DOHH2 (cell line): ENCODE measurements at regions not wholly inside any gene's neighbourhood (a gene's known extent, or its start where the extent isn't known, plus 50 kb on each side); places are given as distances from the start of the nearest gene placed in this dataset.

Source experiments
- H3F3A ChIP-seq: fragments of 200-600 bp; sonication (generic), shearing (Covaris generic); 2 replicates; pipeline ENCODE4 v1.6.0; 2016; ENCODE audit warnings: antibody characterized with exemption, mild to moderate bottlenecking; ENCODE audit not compliant: control insufficient read depth, insufficient read depth
- H3K27ac ChIP-seq: fragments of 200-600 bp; sonication (generic); 2 replicates; pipeline ENCODE4 v1.5.1; 2014; ENCODE audit warnings: low read depth, mild to moderate bottlenecking, low read length, moderate library complexity
- H3K27me3 ChIP-seq: fragments of 200-600 bp; sonication (generic); 2 replicates; pipeline ENCODE4 v1.6.1; 2014; ENCODE audit warnings: mild to moderate bottlenecking, low read length, mixed read lengths; ENCODE audit not compliant: control insufficient read depth
- H3K36me3 ChIP-seq: fragments of 200-600 bp; sonication (generic); 2 replicates; pipeline ENCODE4 v1.6.1; 2014; ENCODE audit warnings: mild to moderate bottlenecking, low read length, moderate library complexity, mixed read lengths; ENCODE audit not compliant: control insufficient read depth
- H3K4me1 ChIP-seq: fragments of 200-600 bp; sonication (generic); 2 replicates; pipeline ENCODE4 v1.6.1; 2014; ENCODE audit warnings: mild to moderate bottlenecking, low read length, mixed read lengths; ENCODE audit not compliant: control insufficient read depth
- H3K4me2 ChIP-seq: fragments of 200-600 bp; sonication (generic); 2 replicates; pipeline ENCODE4 v1.6.0; 2014; ENCODE audit warnings: mild to moderate bottlenecking, low read length, moderate library complexity
- H3K4me3 ChIP-seq: fragments of 200-600 bp; sonication (generic); 2 replicates; pipeline ENCODE4 v1.5.1; 2014; ENCODE audit warnings: mild to moderate bottlenecking, low read length, mixed read lengths
- H3K79me2 ChIP-seq: fragments of 200-600 bp; sonication (generic); 2 replicates; pipeline ENCODE4 v1.6.1; 2014; ENCODE audit warnings: mild to moderate bottlenecking, low read length, mixed read lengths; ENCODE audit not compliant: control insufficient read depth
- H3K9me2 ChIP-seq: fragments of 200-600 bp; sonication (generic); replicated peaks from 2 replicates; pipeline ENCODE4 v1.6.1; 2014; ENCODE audit warnings: mild to moderate bottlenecking, low read length, mixed read lengths; ENCODE audit not compliant: control insufficient read depth
- H3K9me3 ChIP-seq: fragments of 200-600 bp; sonication (generic); 2 replicates; pipeline ENCODE4 v1.6.1; 2014; ENCODE audit warnings: antibody characterized with exemption, low read length, mixed read lengths; ENCODE audit not compliant: control insufficient read depth, insufficient read depth
- H4K20me1 ChIP-seq: fragments of 200-600 bp; sonication (generic); 2 replicates; pipeline ENCODE4 v1.6.0; 2014; ENCODE audit warnings: low read depth, mild to moderate bottlenecking, antibody characterized with exemption, low read length, moderate library complexity; ENCODE audit not compliant: control insufficient read depth, insufficient read depth
- CTCF ChIP-seq: fragments of 200-600 bp; sonication (generic); IDR thresholded peaks from one replicate; pipeline ENCODE4 v1.5.1; 2014; ENCODE audit warnings: antibody characterized with exemption, mild to moderate bottlenecking, low read depth, low read length; ENCODE audit not compliant: poor library complexity, severe bottlenecking
- EZH2phosphoT487 ChIP-seq: fragments of 200-600 bp; sonication (generic); IDR thresholded peaks from 2 replicates; pipeline ENCODE4 v1.6.1; 2017; ENCODE audit warnings: borderline replicate concordance, mild to moderate bottlenecking, antibody characterized with exemption, low read length, moderate library complexity, mixed read lengths

- TF ChIP-seq EZH2phosphoT487 (no peak), CTCF (no peak)
- H4K20me1 ChIP-seq: no peaks in the 10 kb centered on the region
- H3K4me2 ChIP-seq: no peak overlapping the region
Observed at GRCh38 chr1:189211742-189212141, 1265.9 kb downstream of the BRINP3 start.

GRCh38 chr1:189212606-189213005, 1265.1 kb downstream of the BRINP3 start:
- Histone ChIP-seq H3K4me1 (no peaks in the 10 kb centered on the region), H3K27ac (no peak overlapping the region)

More at GRCh38 chr1:189211742-189212141, 1265.9 kb downstream of the BRINP3 start:
- no peaks in the 10 kb centered on the region for H3K36me3 ChIP-seq
- no peaks in the 10 kb centered on the region for H3K9me3 ChIP-seq
- no peaks in the 10 kb centered on the region for H3K27me3 ChIP-seq
- no peaks in the 10 kb centered on the region for H3F3A ChIP-seq
- H3K4me3 ChIP-seq: no peak overlapping the region
- no peaks in the 10 kb centered on the region for H3K79me2 ChIP-seq
- no peak overlapping the region for H3K27ac ChIP-seq
- no peaks in the 10 kb centered on the region for H3K4me1 ChIP-seq
- no peaks in the 10 kb centered on the region for H3K9me2 ChIP-seq

GRCh38 chr1:189216886-189217285, 1260.8 kb downstream of the BRINP3 start:
- H4K20me1 ChIP-seq: no peaks in the 10 kb centered on the region
- no peaks in the 10 kb centered on the region for H3K4me1 ChIP-seq
- no peaks in the 10 kb centered on the region for H3K9me2 ChIP-seq
- H3K4me2 ChIP-seq: no peak overlapping the region
- H3K27ac ChIP-seq: no peak overlapping the region
- no peaks in the 10 kb centered on the region for H3K36me3 ChIP-seq
- TF ChIP-seq EZH2phosphoT487: no peak
- no peak for TF ChIP-seq CTCF
- no peak overlapping the region for H3K4me3 ChIP-seq
- H3K9me3 ChIP-seq: no peaks in the 10 kb centered on the region
- H3K27me3 ChIP-seq: no peaks in the 10 kb centered on the region
- H3K79me2 ChIP-seq: no peaks in the 10 kb centered on the region
- H3F3A ChIP-seq: no peaks in the 10 kb centered on the region

More at GRCh38 chr1:189212606-189213005, 1265.1 kb downstream of the BRINP3 start:
- H3K4me3 ChIP-seq: no peak overlapping the region
- TF ChIP-seq EZH2phosphoT487 (no peak), CTCF (no peak)
- H3K27me3 ChIP-seq: no peaks in the 10 kb centered on the region
- no peaks in the 10 kb centered on the region for H4K20me1 ChIP-seq
- no peaks in the 10 kb centered on the region for H3K9me3 ChIP-seq
- no peak overlapping the region for H3K4me2 ChIP-seq
- H3F3A ChIP-seq: no peaks in the 10 kb centered on the region
- no peaks in the 10 kb centered on the region for H3K79me2 ChIP-seq
- no peaks in the 10 kb centered on the region for H3K9me2 ChIP-seq
- no peaks in the 10 kb centered on the region for H3K36me3 ChIP-seq

- no peak overlapping the region for H3K4me2 ChIP-seq
- no peak overlapping the region for H3K27ac ChIP-seq
- TF ChIP-seq CTCF (no peak), EZH2phosphoT487 (no peak)
- H3K27me3 ChIP-seq: no peaks in the 10 kb centered on the region
- no peak overlapping the region for H3K4me3 ChIP-seq
- no peaks in the 10 kb centered on the region for H3K9me3 ChIP-seq
- H3K4me1 ChIP-seq: no peaks in the 10 kb centered on the region
- no peaks in the 10 kb centered on the region for H3K36me3 ChIP-seq
- no peaks in the 10 kb centered on the region for H3F3A ChIP-seq
- no peaks in the 10 kb centered on the region for H4K20me1 ChIP-seq
- H3K79me2 ChIP-seq: no peaks in the 10 kb centered on the region
- H3K9me2 ChIP-seq: no peaks in the 10 kb centered on the region
Observed at GRCh38 chr1:189217646-189218045, 1260.0 kb downstream of the BRINP3 start.
